OCI-LY1 (cell line): ENCODE measurements at regions not wholly inside any gene's neighbourhood (a gene's known extent, or its start where the extent isn't known, plus 50 kb on each side); places are given as distances from the start of the nearest gene placed in this dataset.

ENCODE experiments used
- H2AFZ ChIP-seq: fragments of 200-600 bp; sonication (generic), shearing (Covaris generic); 2 replicates; pipeline ENCODE4 v1.6.0; 2014; ENCODE audit warnings: antibody characterized with exemption, mild to moderate bottlenecking, low read length
- H3F3A ChIP-seq: fragments of 200-600 bp; sonication (generic), shearing (Covaris generic); 2 replicates; pipeline ENCODE4 v1.6.0; 2014; ENCODE audit warnings: mild to moderate bottlenecking, antibody characterized with exemption, low read length, moderate library complexity; ENCODE audit not compliant: insufficient read depth
- H3K27ac ChIP-seq: fragments of 200-600 bp; sonication (generic); 2 replicates; pipeline ENCODE4 v1.5.1; 2014; ENCODE audit warnings: low read length, mixed run types, mild to moderate bottlenecking, low read depth; ENCODE audit not compliant: poor library complexity, severe bottlenecking
- H3K27me3 ChIP-seq: fragments of 200-600 bp; sonication (generic); 2 replicates; pipeline ENCODE4 v1.6.0; 2014; ENCODE audit warnings: antibody characterized with exemption, mild to moderate bottlenecking, low read length, moderate library complexity; ENCODE audit not compliant: insufficient read depth
- H3K36me3 ChIP-seq: fragments of 200-600 bp; sonication (generic); 2 replicates; pipeline ENCODE4 v1.6.1; 2014; ENCODE audit warnings: mild to moderate bottlenecking, antibody characterized with exemption, low read length, moderate library complexity, mixed read lengths; ENCODE audit not compliant: insufficient read depth
- H3K4me1 ChIP-seq: fragments of 200-600 bp; sonication (generic); 2 replicates; pipeline ENCODE4 v1.5.1; 2014; ENCODE audit warnings: mild to moderate bottlenecking, low read length, moderate library complexity; ENCODE audit not compliant: insufficient read depth, severe bottlenecking
- H3K4me2 ChIP-seq: fragments of 200-600 bp; sonication (generic), shearing (Covaris generic); 2 replicates; pipeline ENCODE4 v1.6.1; 2014; ENCODE audit warnings: low read length
- H3K4me3 ChIP-seq: fragments of 200-600 bp; sonication (generic); 2 replicates; pipeline ENCODE4 v1.5.1; 2014; ENCODE audit warnings: low read length, low read depth, mild to moderate bottlenecking, mixed read lengths; ENCODE audit not compliant: poor library complexity, severe bottlenecking
- H3K79me2 ChIP-seq: fragments of 200-600 bp; shearing (Covaris generic); 2 replicates; pipeline ENCODE4 v1.6.1; 2016; ENCODE audit warnings: mixed run types, low read length, mixed read lengths; ENCODE audit not compliant: insufficient read depth
- H3K9ac ChIP-seq: fragments of 200-600 bp; sonication (generic), shearing (Covaris generic); 2 replicates; pipeline ENCODE4 v1.6.1; 2014; ENCODE audit warnings: mild to moderate bottlenecking, low read length, mixed read lengths
- H3K9me2 ChIP-seq: fragments of 200-600 bp; sonication (generic), shearing (Covaris generic); 2 replicates; pipeline ENCODE4 v1.6.1; 2014; ENCODE audit warnings: low read depth, mild to moderate bottlenecking, low read length, mixed read lengths
- H3K9me3 ChIP-seq: fragments of 200-600 bp; shearing (Covaris generic); 2 replicates; pipeline ENCODE4 v1.6.1; 2014; ENCODE audit warnings: low read length, mixed read lengths
- H4K20me1 ChIP-seq: fragments of 200-600 bp; sonication (generic), shearing (Covaris generic); 2 replicates; pipeline ENCODE4 v1.6.0; 2016; ENCODE audit warnings: mild to moderate bottlenecking, low read length; ENCODE audit not compliant: insufficient read depth
- EZH2 ChIP-seq: fragments of 200-600 bp; sonication (generic), shearing (Covaris generic); IDR thresholded peaks from 2 replicates; pipeline ENCODE4 v1.8.0; 2017; ENCODE audit warnings: borderline replicate concordance, mixed run types, mild to moderate bottlenecking, antibody characterized with exemption, low read length, moderate library complexity, mixed read lengths
- TF ChIP-seq, protein P1 (sequence below): fragments of 200-600 bp; sonication (generic), shearing (Covaris generic); IDR thresholded peaks from 2 replicates; pipeline ENCODE4 v1.5.1; 2017; ENCODE audit warnings: mild to moderate bottlenecking, antibody characterized with exemption, low read length, moderate library complexity, mixed read lengths

DNA sequence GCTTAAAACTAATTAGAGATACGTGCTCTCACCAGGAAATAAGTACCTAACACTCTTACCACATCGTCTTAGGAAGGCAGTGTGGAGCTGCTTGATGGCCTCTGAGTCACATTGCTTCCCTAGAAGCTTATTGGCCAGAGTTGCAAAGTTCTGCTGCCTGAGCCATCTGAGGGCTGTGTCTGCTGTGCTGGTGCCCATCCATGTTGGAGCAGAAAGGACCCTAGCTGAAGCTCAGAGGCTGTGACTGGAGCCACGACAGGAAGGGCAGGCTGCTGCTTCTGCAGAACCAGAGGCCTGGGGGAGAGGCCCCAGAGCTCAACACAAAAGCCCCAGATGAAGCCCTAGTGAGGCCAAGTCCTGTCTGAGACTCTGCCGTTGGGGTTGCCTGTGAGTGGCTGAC lies 64.8 kb upstream of the IGFBP3 start:
- Histone ChIP-seq H3F3A (no peaks in the 10 kb centered on the region), H2AFZ (no peak overlapping the region), H3K9ac (no peak overlapping the region), H3K27ac (no peak overlapping the region), H3K4me3 (no peak overlapping the region), H3K9me3 (no peaks in the 10 kb centered on the region), H3K9me2 (no peaks in the 10 kb centered on the region), H3K36me3 (no peaks in the 10 kb centered on the region), H3K79me2 (no peaks in the 10 kb centered on the region), H3K4me2 (no peak overlapping the region), H4K20me1 (no peaks in the 10 kb centered on the region), H3K27me3 (no peaks in the 10 kb centered on the region; the same call in 1 of the 2 replicates), H3K4me1 (no peaks in the 10 kb centered on the region)
- no peak for TF ChIP-seq EZH2
- TF ChIP-seq, protein P1, sequence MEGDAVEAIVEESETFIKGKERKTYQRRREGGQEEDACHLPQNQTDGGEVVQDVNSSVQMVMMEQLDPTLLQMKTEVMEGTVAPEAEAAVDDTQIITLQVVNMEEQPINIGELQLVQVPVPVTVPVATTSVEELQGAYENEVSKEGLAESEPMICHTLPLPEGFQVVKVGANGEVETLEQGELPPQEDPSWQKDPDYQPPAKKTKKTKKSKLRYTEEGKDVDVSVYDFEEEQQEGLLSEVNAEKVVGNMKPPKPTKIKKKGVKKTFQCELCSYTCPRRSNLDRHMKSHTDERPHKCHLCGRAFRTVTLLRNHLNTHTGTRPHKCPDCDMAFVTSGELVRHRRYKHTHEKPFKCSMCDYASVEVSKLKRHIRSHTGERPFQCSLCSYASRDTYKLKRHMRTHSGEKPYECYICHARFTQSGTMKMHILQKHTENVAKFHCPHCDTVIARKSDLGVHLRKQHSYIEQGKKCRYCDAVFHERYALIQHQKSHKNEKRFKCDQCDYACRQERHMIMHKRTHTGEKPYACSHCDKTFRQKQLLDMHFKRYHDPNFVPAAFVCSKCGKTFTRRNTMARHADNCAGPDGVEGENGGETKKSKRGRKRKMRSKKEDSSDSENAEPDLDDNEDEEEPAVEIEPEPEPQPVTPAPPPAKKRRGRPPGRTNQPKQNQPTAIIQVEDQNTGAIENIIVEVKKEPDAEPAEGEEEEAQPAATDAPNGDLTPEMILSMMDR, result no peak

DNA sequence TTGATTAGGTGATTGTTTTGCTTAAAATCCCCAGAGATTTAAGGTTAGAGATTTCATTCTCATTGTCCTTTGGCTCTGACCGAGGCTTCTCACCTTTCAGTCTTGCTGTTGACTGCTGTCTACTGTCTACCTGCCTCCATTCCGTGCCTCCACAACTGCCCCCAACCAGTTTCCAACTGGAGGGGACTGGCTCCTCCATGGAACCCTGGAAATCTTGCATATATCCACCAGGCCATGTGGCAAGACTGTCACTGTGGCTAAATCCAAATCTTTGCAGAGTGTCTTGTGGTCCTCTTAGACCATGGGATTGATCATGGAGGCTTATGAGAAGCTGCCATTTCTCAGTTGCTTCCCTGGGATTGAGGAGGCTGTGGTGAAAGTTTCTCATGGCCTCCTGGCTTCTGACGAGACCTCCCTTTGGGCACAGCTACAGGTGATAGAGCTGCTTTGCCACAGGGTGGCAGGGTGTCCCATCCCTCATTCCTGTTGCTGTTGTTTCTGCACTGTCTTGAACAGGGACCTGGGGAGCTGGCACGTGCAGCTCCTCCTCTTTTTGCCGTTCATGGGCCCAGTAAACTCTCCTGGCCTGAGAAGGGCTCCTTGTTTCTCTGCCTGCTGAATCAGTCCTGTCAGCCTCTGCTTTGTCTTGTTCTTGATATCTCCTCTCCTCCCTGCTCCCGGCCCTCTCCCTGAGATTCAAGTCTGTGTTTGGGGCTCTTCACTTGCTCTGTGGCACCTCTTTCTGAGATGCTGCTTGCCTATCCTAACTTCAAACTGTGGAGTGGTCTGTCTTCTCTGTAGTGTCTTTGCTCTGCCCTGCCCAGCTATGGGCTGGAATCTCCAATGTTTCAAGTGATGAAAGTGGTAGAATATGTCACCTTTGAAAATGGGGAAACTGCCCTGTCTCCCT lies 63.6 kb upstream of the IGFBP3 start:
- no peaks in the 10 kb centered on the region for H3K4me1 ChIP-seq
- H3K27ac ChIP-seq, result no peak overlapping the region
- no peaks in the 10 kb centered on the region for H3F3A ChIP-seq

DNA sequence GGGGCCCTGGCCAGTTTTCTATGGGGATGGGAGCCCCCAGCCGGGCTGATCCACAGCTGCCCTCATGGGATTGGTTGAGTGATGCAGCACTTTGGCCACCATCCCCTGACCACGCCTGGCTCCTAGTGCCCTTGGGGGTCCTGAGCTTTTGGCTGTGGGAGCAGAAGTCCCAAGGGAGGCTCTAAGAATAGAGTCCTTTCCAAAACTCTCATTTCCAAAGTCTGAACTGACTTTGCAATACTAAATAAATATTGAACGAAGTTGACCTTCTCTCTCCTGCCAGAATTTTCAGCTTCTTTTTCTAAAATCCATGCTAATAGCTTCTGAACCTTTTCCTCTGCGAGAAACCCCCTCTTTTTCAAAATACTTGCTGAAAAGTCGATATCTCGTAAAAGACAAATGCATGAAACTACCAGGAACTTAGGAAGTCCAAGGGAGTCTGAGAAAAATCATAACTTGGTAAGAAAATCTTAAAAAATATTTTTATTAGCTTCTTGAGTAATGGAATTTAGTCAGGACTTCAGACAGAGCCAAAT lies 62.7 kb upstream of the IGFBP3 start:
- no peak for TF ChIP-seq EZH2
- TF ChIP-seq, protein P1, result no peak
- no peaks in the 10 kb centered on the region for H3K9me3 ChIP-seq
- H3K9ac ChIP-seq, result no peak overlapping the region
- no peak overlapping the region for H2AFZ ChIP-seq
- H3K4me3 ChIP-seq, result no peak overlapping the region
- no peak overlapping the region for H3K27ac ChIP-seq
- no peaks in the 10 kb centered on the region for H3K4me1 ChIP-seq
- H3K9me2 ChIP-seq, result no peaks in the 10 kb centered on the region
- no peaks in the 10 kb centered on the region for H3F3A ChIP-seq
- H3K36me3 ChIP-seq, result no peaks in the 10 kb centered on the region
- H4K20me1 ChIP-seq, result no peaks in the 10 kb centered on the region
- no peak overlapping the region for H3K4me2 ChIP-seq
- H3K27me3 ChIP-seq, result no peaks in the 10 kb centered on the region; the same call in 1 of the 2 replicates
- no peaks in the 10 kb centered on the region for H3K79me2 ChIP-seq

More for the DNA sequence above, 63.6 kb upstream of the IGFBP3 start:
- Histone ChIP-seq H3K27me3 (no peaks in the 10 kb centered on the region; the same call in 1 of the 2 replicates), H3K4me2 (no peak overlapping the region), H4K20me1 (no peaks in the 10 kb centered on the region), H2AFZ (no peak overlapping the region), H3K4me3 (no peak overlapping the region), H3K9me2 (no peaks in the 10 kb centered on the region), H3K36me3 (no peaks in the 10 kb centered on the region), H3K79me2 (no peaks in the 10 kb centered on the region), H3K9ac (no peak overlapping the region), H3K9me3 (no peaks in the 10 kb centered on the region)
- TF ChIP-seq, protein P1, result no peak; the same call in 1 of the 2 replicates
- TF ChIP-seq EZH2, result no peak
